SK-N-MC (cell line): ENCODE measurements at regions not wholly inside any gene's neighbourhood (a gene's known extent, or its start where the extent isn't known, plus 50 kb on each side); places are given as distances from the start of the nearest gene placed in this dataset.
A peak's percentile ranks its signal among the peaks of the same experiment; 100 is the strongest.
"Not testable (repeated sequence)": the region's sequence is repeated elsewhere in the genome, so short reads cannot be mapped to it uniquely, and the experiment has no call there.

ENCODE experiments used
- DNase-seq: peaks from one replicate; pipeline ENCODE4 v3.0.0-alpha.2; 2011; ENCODE audit warnings: low read depth, low spot score
- H3K27ac ChIP-seq: fragments of 200-600 bp; sonication (generic); 2 replicates; pipeline ENCODE4 v1.5.1; 2016; ENCODE audit warnings: mixed run types
- H3K36me3 ChIP-seq: fragments of 200-600 bp; sonication (generic); 2 replicates; pipeline ENCODE4 v1.6.1; 2017; ENCODE audit warnings: antibody characterized with exemption, low read length, mixed read lengths; ENCODE audit not compliant: insufficient read depth
- H3K4me3 ChIP-seq: fragments of 200-600 bp; sonication (generic); 2 replicates; pipeline ENCODE4 v1.5.1; 2016
- H3K9ac ChIP-seq: fragments of 200-600 bp; sonication (generic); 2 replicates; pipeline ENCODE4 v1.8.0; 2017; ENCODE audit warnings: mixed run types, mixed read lengths; ENCODE audit not compliant: insufficient read length
- H3K9me3 ChIP-seq: fragments of 200-600 bp; sonication (generic); 2 replicates; pipeline ENCODE4 v1.6.1; 2017; ENCODE audit warnings: low read depth, mild to moderate bottlenecking, antibody characterized with exemption, low read length, moderate library complexity, mixed read lengths
- EZH2 ChIP-seq: fragments of 200-600 bp; sonication (generic); IDR thresholded peaks from one replicate; pipeline ENCODE4 v1.6.1; 2017; ENCODE audit warnings: antibody characterized with exemption
- FOXP2 ChIP-seq: optimal IDR thresholded peaks from 2 replicates; pipeline ENCODE3; 2011; ENCODE audit warnings: mild to moderate bottlenecking, moderate library complexity; ENCODE audit not compliant: insufficient read depth; ENCODE audit errors: extremely low read length, control extremely low read depth
- POLR2AphosphoS5 ChIP-seq: IDR thresholded peaks from 2 replicates; pipeline ENCODE4 v1.6.1; 2012; ENCODE audit warnings: mild to moderate bottlenecking, low read depth, low read length, borderline replicate concordance

DNA sequence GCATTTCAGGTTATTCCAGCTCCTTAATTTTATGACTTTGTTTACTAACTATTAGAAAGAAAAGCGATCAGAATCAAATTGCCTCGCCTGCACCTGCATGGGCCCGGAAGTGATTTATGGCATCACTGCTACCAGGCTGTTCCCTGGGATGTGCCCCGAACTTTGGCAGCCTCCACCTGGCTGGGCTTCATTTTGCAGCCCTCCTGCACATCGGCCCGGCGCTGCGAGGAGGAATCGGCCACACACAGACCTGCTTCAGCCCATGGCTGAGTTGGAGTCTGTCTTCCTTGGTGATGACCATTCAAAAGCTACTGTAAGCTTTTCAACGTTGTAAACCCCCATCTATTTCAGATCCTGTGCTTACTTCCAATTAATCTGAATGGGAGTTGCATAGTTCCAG, 638.0 kb downstream of the RNF144A start:
- H3K4me3 ChIP-seq, result no peak overlapping the region
- TF ChIP-seq FOXP2, result no peak
- no peak for TF ChIP-seq POLR2AphosphoS5
- TF ChIP-seq EZH2, result no peak
- H3K27ac ChIP-seq, result no peak overlapping the region
- H3K9ac ChIP-seq, result no peak overlapping the region
- no peak for DNase-seq
- no peaks in the 10 kb centered on the region for H3K9me3 ChIP-seq
- no peaks in the 10 kb centered on the region for H3K36me3 ChIP-seq

GRCh38 chr2:7557376-7557775, 640.2 kb downstream of the RNF144A start:
- Histone ChIP-seq H3K9me3 (no peaks in the 10 kb centered on the region), H3K4me3 (no peak overlapping the region), H3K36me3 (no peaks in the 10 kb centered on the region), H3K9ac (no peak overlapping the region), H3K27ac (no peak overlapping the region)
- no peak for DNase-seq
- no peak for TF ChIP-seq EZH2
- TF ChIP-seq POLR2AphosphoS5, result no peak
- no peak for TF ChIP-seq FOXP2

DNA sequence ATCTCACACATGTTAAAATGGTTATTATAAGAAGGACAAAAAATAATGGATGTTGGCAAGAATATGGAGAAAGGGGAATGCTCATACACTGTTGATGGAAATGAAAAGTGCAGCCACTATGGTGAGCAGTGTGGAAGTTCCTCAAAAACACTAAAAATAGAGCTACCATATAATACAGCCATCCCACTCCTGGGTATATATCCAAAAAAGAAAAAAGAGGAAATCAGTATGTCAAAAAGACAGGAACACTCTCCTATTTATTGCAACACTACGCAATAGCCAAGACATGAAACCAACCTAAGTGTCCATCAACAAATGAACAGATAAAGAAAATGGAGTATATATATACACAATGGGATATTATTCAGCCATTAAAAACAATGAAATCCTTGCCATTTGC, 642.6 kb downstream of the RNF144A start:
- no peaks in the 10 kb centered on the region for H3K36me3 ChIP-seq
- no peaks in the 10 kb centered on the region for H3K9me3 ChIP-seq
- no peak for DNase-seq
- no peak overlapping the region for H3K9ac ChIP-seq
- no peak for TF ChIP-seq FOXP2
- TF ChIP-seq POLR2AphosphoS5, result no peak
- no peak for TF ChIP-seq EZH2
- no peak overlapping the region for H3K27ac ChIP-seq
- no peak overlapping the region for H3K4me3 ChIP-seq

GRCh38 chr2:7566382-7566881, 649.2 kb downstream of the RNF144A start:
- no peak for DNase-seq
- TF ChIP-seq EZH2 (no peak), FOXP2 (no peak), POLR2AphosphoS5 (no peak)
- no peak overlapping the region for H3K27ac ChIP-seq
- H3K4me3 ChIP-seq, result no peak overlapping the region
- no peak overlapping the region for H3K9ac ChIP-seq
- H3K9me3 ChIP-seq, result no peaks in the 10 kb centered on the region
- H3K36me3 ChIP-seq, result no peaks in the 10 kb centered on the region

DNA sequence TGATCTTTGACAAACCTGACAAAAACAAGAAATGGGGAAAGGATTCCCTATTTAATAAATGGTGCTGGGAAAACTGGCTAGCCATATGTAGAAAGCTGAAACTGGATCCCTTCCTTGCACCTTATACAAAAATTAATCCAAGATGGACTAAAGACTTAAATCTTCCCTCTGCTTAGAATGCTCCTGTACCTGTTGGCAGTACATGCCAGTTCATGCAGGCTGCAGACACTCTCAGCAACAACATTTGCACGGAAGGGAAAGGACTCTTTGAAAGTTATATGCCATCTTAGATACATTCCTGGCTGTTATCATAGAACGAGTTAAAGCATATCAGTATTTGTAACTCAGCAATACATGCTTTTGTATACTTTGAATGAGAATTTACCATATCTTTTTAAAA, 649.9 kb downstream of the RNF144A start:
- H3K9ac ChIP-seq, H3K36me3 ChIP-seq, DNase-seq, H3K9me3 ChIP-seq, H3K27ac ChIP-seq, H3K4me3 ChIP-seq: not testable (repeated sequence)

GRCh38 chr2:7567646-7568045, 650.4 kb downstream of the RNF144A start:
- DNase-seq, result no peak
- H3K4me3 ChIP-seq, result no peak overlapping the region
- no peak overlapping the region for H3K27ac ChIP-seq
- no peaks in the 10 kb centered on the region for H3K9me3 ChIP-seq
- H3K36me3 ChIP-seq, result no peaks in the 10 kb centered on the region
- no peak for TF ChIP-seq EZH2
- no peak for TF ChIP-seq POLR2AphosphoS5
- TF ChIP-seq FOXP2, result no peak
- H3K9ac ChIP-seq, result no peak overlapping the region

DNA sequence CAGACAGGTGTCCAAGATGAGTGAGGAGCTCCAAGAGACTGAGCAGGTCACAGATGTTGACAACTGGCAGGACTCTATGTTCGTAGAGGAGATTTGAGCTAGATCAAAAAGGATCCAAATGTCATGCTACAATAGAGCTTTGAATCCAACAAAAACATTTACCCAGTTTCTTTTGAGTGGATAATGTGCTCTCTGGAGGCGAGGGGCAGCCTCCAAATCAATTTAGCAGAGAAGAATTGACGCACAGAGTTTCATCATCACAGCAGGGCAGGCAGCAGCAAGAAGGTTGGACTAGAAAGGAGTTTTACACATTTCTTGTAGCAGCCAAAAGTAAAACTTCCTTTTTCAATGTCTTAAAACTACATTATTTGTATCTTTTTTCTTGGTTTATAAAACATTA, 653.0 kb downstream of the RNF144A start:
- no peak overlapping the region for H3K4me3 ChIP-seq
- H3K36me3 ChIP-seq, result no peaks in the 10 kb centered on the region
- TF ChIP-seq POLR2AphosphoS5 (no peak), FOXP2 (no peak), EZH2 (no peak)
- no peak overlapping the region for H3K9ac ChIP-seq
- H3K27ac ChIP-seq, result no peak overlapping the region
- DNase-seq, result no peak
- H3K9me3 ChIP-seq, result no peaks in the 10 kb centered on the region

DNA sequence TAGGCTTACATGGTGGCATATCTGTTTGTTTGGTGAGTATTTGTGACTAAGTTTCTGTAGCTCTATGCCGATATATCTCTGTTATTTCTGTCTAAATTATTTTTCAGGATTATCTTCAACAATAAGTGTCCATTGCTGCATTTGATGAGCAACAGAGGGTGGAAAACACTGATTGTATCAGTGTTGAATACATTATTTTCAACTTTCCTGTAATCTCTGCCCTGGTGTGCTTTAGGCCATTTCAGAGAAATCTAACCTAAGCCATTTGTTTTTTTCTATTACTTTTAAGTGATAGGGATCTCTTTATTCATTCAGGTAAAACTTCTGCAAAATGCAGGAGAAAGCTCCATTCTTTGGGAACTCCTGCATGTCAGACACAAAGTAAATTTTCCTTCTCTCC, 654.5 kb downstream of the RNF144A start:
- DNase-seq, result no peak
- no peak for TF ChIP-seq FOXP2
- no peak for TF ChIP-seq EZH2
- no peak for TF ChIP-seq POLR2AphosphoS5
- Histone ChIP-seq H3K36me3 (no peaks in the 10 kb centered on the region), H3K9ac (no peak overlapping the region), H3K9me3 (0 out of 2 replicates have a peak, but pooled peaks cover 2% of the 10 kb centered on the region), H3K4me3 (no peak overlapping the region), H3K27ac (no peak overlapping the region)

DNA sequence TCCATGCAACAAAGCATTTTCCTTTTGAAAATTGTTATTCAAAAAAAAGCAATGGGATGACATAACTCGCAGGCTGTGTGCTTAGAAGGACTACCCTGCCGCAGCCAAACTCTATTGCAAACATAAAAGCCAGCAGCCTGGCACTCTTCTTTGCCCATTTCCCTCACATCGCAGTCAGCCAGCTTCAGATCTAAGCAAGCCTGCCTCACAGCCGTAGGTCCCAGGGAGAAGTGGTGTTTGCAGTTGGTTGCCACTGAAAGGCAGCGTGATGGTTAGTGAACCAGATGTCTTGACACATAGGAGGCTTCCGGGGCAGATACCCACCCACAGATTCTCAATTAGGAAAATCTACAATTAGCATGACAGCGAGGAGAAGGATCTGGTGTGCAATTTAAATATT, 655.2 kb downstream of the RNF144A start:
- no peak for DNase-seq
- TF ChIP-seq POLR2AphosphoS5 (no peak), FOXP2 (no peak), EZH2 (no peak)
- H3K27ac ChIP-seq, result no peak overlapping the region
- no peak overlapping the region for H3K4me3 ChIP-seq
- no peak overlapping the region for H3K9ac ChIP-seq
- H3K36me3 ChIP-seq, result no peaks in the 10 kb centered on the region
- peaks cover 4% of the 10 kb centered on the region; the same call in 1 of the 2 replicates for H3K9me3 ChIP-seq

DNA sequence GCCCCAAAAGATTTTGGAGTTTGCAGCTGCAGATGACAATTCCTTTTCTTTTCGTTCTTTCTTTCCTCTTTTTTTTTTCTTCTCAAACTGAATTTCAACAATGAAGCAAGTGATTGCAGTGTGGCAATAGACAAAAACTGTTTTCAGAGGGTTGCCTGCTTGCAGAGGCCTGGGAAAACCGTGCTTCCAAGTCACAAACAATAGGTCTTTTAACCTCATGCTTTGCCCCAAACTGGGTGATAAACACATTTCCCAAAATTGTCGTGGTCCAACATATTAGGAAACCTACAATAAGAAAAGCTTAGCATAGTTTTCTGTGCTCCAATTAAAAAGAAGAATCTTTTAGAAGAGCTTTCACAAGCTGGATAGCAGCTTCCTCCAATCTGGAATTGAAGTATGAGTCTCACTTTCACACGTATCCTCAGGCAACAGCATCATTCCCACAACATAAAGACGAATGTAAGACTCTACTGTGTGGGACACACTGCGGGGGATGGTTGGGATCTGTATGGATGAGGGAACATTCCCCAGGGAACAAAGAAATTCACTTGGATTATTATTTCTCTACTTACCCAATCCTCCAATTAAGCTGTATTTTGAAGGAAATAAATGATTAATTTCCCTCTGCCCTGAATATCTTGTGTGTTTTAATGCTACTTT, 656.1 kb downstream of the RNF144A start:
- peaks cover 10% of the 10 kb centered on the region; the same call in 1 of the 2 replicates for H3K9me3 ChIP-seq
- H3K4me3 ChIP-seq, result no peak overlapping the region
- DNase-seq, result peak; percentile 2
- H3K36me3 ChIP-seq, result no peaks in the 10 kb centered on the region
- no peak overlapping the region for H3K27ac ChIP-seq
- H3K9ac ChIP-seq, result no peak overlapping the region
- TF ChIP-seq FOXP2, result no peak
